D721Med (cell line): ENCODE measurements at regions not wholly inside any gene's neighbourhood (a gene's known extent, or its start where the extent isn't known, plus 50 kb on each side); places are given as distances from the start of the nearest gene placed in this dataset.
"Not testable (repeated sequence)": the region's sequence is repeated elsewhere in the genome, so short reads cannot be mapped to it uniquely, and the experiment has no call there.

Experiments used
- DNase-seq: peaks from one replicate; pipeline ENCODE4 v3.0.0; 2011; ENCODE audit warnings: low spot score; ENCODE audit not compliant: insufficient read length
- FAIRE-seq: peaks from 2 replicates; lab custom pipeline; 2011; peaks lifted over from hg19 to GRCh38; lab: Jason Lieb, UNC
- TF ChIP-seq, protein P1 (sequence below): IDR thresholded peaks from 2 replicates; pipeline ENCODE4 v1.5.1; 2012; ENCODE audit warnings: mild to moderate bottlenecking, control low read depth; ENCODE audit not compliant: insufficient read depth; ENCODE audit errors: missing control alignments

DNA sequence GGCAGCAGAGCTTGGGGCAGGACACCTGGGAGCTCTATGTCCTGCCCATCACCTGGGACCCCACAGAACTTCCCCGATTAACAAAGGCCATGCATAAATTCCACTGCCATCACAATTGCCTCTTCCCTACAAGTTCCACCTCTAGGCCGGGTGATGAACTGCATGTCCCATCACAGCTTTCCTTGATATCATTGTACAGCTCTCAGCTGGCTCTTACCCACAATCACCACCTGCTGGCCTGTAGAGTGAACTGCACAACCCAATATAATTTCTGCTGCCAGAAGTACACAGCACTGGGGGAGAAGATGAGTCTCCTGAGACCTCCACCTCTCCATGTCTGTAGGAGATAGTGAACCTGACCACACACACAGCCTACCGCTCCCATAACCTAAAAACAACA is 285.0 kb upstream of the AADAT start:
- no peak for DNase-seq
- FAIRE-seq, result no peak
- TF ChIP-seq, protein P1, sequence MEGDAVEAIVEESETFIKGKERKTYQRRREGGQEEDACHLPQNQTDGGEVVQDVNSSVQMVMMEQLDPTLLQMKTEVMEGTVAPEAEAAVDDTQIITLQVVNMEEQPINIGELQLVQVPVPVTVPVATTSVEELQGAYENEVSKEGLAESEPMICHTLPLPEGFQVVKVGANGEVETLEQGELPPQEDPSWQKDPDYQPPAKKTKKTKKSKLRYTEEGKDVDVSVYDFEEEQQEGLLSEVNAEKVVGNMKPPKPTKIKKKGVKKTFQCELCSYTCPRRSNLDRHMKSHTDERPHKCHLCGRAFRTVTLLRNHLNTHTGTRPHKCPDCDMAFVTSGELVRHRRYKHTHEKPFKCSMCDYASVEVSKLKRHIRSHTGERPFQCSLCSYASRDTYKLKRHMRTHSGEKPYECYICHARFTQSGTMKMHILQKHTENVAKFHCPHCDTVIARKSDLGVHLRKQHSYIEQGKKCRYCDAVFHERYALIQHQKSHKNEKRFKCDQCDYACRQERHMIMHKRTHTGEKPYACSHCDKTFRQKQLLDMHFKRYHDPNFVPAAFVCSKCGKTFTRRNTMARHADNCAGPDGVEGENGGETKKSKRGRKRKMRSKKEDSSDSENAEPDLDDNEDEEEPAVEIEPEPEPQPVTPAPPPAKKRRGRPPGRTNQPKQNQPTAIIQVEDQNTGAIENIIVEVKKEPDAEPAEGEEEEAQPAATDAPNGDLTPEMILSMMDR, result peak; percentile 25

DNA sequence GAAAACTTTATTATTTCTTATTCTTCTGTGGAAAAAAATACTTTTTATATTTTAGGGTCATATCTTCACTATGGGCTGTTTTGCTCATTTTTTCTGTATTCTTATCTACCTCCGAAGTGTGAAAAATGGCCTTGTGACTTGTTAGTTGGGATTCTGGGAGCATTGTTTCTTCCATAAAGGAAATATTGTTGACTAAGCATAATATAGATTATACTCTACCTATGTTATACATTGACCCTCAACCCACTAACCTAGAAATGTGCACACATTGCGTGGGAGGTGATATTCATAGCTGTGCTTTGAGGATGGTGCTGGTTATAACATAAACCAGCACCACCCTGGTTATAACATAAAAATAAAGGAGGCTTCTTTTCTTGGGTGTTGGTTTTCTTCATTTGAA is 259.2 kb upstream of the AADAT start:
- no peak for FAIRE-seq
- DNase-seq, result no peak
- TF ChIP-seq, protein P1, result no peak

DNA sequence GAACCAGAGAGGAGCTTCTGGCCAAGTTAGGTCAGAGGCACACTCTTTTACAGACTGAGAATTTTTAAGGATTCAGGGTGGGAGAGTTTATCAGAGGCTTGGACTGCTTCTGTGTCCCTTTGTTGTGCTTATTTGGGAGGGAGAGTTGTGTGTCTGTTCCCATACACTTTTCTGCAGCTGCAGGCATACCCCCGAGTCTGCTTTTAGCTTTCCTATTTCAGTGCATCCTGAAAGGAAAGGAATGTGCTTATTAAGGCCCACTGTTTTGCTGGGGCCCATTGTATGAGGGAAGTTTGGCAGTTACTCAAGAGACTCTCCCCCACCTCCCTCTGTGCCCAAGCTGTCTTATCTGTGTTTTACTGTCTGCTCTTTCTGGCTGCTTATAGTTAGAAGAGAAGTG is 257.4 kb upstream of the AADAT start:
- not testable (repeated sequence) for DNase-seq, FAIRE-seq

DNA sequence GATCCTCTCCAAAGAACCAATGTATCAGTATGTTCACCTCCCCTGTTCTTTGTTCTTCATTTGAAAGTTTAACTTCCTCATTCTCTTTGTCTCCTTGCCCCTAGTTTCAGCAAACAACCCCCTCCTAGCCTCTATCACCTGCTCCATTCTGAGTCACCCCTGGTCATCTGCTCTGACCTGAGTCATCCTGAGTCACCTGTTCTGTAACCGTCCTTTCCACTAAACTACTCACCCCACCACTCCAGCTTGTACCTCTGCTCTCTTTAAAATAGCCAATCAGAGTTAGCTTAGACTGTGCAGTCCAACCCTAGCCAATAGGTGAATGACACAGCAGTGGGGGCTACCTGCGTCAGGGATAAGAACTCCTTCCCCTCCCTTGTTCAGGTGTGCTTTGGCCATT is 249.8 kb upstream of the AADAT start:
- TF ChIP-seq, protein P1, result no peak
- DNase-seq (no peak), FAIRE-seq (no peak)

DNA sequence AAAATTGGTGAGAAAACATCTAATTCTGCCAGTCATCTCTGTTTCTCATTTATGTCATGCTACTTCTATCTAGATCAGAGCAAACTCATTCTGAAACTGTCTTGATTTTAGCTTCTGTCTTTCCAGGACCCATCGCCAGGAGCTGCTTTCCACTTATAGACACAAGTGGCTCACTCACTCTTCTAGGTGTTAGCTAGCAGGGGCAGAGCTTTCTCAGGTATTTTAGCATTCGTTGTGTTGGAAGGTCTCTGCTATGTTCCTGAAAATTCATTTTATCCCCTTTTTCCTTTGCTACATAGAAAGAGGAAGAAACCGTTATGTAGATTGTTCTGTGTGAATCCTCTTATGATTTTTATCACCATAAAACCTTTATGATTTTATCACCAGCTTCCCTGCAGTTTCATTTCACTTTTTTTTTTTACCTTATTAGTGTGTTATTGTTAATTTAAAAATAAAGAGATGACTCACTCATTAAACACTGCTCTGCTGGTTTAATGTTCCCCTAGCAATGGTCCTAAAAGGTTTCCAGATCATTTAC is 246.6 kb upstream of the AADAT start:
- TF ChIP-seq, protein P1, result no peak
- FAIRE-seq (no peak), DNase-seq (no peak)

DNA sequence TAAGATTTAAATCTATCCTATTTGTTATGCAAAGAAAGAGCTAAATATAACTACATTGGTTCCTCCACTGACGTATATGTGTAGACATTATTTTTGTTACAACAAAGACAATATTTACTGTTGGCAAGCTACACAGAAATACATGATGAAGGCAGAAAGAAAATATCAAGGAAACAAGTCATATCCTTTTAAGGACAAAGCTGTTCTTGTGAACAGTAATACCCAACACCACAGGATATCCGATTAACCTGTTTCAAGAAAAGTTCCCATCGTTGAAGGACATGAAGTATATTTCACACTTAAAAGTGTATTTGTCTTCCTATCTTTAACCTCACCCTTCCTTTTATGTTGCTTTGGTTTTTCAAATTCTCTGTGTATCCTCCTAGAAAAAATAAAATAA is 235.8 kb upstream of the AADAT start:
- DNase-seq (no peak), FAIRE-seq (no peak)
- TF ChIP-seq, protein P1, result no peak

DNA sequence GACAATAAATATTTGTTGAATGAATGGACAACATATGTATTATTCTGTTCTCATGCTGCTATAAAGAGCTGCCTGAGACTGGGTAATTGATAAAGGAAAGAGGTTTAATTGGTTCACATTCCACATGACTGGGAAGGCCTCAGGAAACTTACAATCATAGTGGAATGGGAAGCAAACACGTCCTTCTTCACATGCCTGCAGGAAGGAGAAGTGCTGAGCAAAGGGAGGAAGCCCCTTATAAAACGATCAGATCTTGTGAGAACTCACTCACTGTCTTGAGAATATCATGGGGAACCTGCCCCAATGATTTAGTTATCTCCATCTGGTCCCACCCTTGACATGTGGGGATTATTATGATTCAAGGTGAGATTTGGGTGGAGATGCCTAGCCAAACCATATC is 233.9 kb upstream of the AADAT start:
- TF ChIP-seq, protein P1, result no peak
- FAIRE-seq (no peak), DNase-seq (no peak)

DNA sequence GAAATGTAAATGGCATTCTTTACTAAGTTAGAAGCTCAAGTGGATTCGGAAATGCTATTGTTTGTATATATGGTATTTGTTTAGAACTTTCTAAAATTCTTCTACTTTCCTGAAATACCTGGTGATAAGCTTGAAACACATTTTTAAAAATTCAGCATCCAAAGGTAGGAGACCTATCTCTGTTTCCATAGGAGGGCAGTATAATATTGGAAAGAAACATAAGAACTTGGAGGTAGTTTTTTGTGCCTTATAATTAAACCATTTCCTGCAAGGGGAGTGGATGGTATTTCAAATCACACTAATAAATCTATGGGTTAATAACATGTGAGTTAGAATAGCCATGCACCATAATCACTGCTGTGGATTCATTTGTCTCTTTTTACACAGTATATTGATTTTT is 217.4 kb upstream of the AADAT start:
- DNase-seq (no peak), FAIRE-seq (no peak)

More for the DNA sequence above, 217.4 kb upstream of the AADAT start:
- TF ChIP-seq, protein P1, result no peak
